Activated T-cell treated with anti-CD3 and anti-CD28 coated beads, Interleukin-2, amount 50 U/mL, for 72 hours (primary cell): ENCODE measurements at regions not wholly inside any gene's neighbourhood (a gene's known extent, or its start where the extent isn't known, plus 50 kb on each side); places are given as distances from the start of the nearest gene placed in this dataset.
"Not testable (repeated sequence)": the region's sequence is repeated elsewhere in the genome, so short reads cannot be mapped to it uniquely, and the experiment has no call there.

ENCODE experiments used
- ATAC-seq, 2 donors: fragments of 150-1000 bp; cut with Tn5 transposase; replicated peaks in 1 of 2; 2 replicates each; pipeline ENCODE4 v1.10.0; 2021; ENCODE audit warnings: moderate library complexity in 2 of 2, mild to moderate bottlenecking in 1 of 2
- DNase-seq, 2 donors: peaks; one replicate each; pipeline ENCODE4 v3.0.0; 2021 to 2022; ENCODE audit warnings: mixed read lengths in 1 of 2
- H3K27ac Mint-ChIP-seq: one replicate; pipeline ENCODE4 v1.8.0; 2022; ENCODE audit warnings: mild to moderate bottlenecking, moderate library complexity, mixed read lengths
- H3K27me3 Mint-ChIP-seq: one replicate; pipeline ENCODE4 v1.8.0; 2022; ENCODE audit warnings: low read depth, mixed read lengths
- H3K36me3 Mint-ChIP-seq, 2 donors: one replicate each; pipeline ENCODE4 v1.8.0; 2022; ENCODE audit warnings: mixed read lengths in 2 of 2, mild to moderate bottlenecking in 1 of 2; ENCODE audit not compliant: insufficient read depth in 2 of 2
- H3K4me1 Mint-ChIP-seq: one replicate; pipeline ENCODE4 v1.8.0; 2022; ENCODE audit warnings: low read depth, mixed read lengths
- H3K4me3 Mint-ChIP-seq, 2 donors: one replicate each; pipeline ENCODE4 v1.8.0; 2022; ENCODE audit warnings: mild to moderate bottlenecking in 2 of 2, mixed read lengths in 2 of 2, moderate library complexity in 2 of 2
- H3K9me3 Mint-ChIP-seq, 2 donors: one replicate each; pipeline ENCODE4 v1.8.0; 2022; ENCODE audit warnings: mixed read lengths in 2 of 2

DNA sequence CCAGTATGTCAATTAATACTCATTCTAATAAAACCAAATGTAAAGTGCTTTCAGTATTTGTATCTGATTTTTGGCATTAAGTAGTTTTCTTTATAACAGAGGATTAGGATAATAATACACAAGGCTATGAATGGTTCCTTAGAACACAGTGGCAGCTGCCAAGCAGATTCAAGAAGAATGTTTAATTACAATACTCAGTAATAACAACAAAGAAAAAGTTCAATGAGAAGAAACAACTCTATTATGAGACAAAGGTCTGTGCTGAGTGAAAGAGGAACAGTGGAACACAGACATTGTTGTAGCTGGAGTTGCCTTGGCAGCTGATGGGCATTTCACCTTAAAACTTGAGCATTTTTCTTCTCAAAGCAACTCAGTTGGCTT lies 502.6 kb upstream of the NR3C2 start:
- Mint-ChIP-seq H3K27ac (no peak overlapping the region), H3K36me3 (no peaks in the 10 kb centered on the region)

DNA sequence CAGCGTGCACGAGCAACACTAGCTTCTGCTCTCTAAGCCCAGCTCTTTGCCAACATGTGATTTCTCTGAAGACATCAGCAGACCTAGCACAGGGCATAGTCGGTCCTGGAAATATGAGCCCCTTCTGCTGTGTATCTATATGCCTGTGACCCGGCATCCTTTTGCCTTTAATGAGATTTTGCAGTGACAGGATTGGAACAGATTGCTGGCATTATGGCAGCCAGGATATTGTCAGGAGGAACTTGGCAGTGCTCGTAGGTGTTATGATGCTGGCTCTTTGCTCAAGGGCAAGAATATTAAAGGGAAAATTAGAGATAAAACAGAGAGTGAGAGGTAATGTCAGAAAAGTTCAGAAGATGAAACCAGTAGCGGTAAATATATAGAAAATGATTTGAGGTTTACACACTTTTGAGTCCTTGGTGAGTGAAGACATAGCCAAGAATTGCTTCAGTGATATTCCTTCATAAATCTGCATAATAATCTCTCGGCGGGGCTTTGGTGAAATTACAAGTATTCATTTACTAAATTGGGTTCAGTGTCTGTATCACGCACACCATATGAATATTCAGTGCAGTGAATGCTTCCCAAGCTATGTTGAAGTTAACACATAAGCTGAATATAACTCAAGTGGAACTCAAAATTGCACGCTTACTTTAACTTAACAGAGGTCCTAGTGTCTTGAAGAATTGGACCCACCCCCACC lies 502.1 kb upstream of the NR3C2 start:
- DNase-seq (no peak), ATAC-seq (no peak)
- H3K9me3 Mint-ChIP-seq, result peaks cover 0 to 7% of the 10 kb centered on the region in 2 donors
- no peaks in the 10 kb centered on the region for H3K36me3 Mint-ChIP-seq
- no peak overlapping the region for H3K4me3 Mint-ChIP-seq
- no peak overlapping the region for H3K27ac Mint-ChIP-seq
- no peaks in the 10 kb centered on the region for H3K4me1 Mint-ChIP-seq
- H3K27me3 Mint-ChIP-seq, result no peaks in the 10 kb centered on the region

More for the DNA sequence above, 502.6 kb upstream of the NR3C2 start:
- ATAC-seq (no peak), DNase-seq (no peak)
- no peak overlapping the region for H3K4me3 Mint-ChIP-seq
- H3K9me3 Mint-ChIP-seq, result peaks cover 0 to 7% of the 10 kb centered on the region in 2 donors
- H3K4me1 Mint-ChIP-seq, result no peaks in the 10 kb centered on the region
- no peaks in the 10 kb centered on the region for H3K27me3 Mint-ChIP-seq

DNA sequence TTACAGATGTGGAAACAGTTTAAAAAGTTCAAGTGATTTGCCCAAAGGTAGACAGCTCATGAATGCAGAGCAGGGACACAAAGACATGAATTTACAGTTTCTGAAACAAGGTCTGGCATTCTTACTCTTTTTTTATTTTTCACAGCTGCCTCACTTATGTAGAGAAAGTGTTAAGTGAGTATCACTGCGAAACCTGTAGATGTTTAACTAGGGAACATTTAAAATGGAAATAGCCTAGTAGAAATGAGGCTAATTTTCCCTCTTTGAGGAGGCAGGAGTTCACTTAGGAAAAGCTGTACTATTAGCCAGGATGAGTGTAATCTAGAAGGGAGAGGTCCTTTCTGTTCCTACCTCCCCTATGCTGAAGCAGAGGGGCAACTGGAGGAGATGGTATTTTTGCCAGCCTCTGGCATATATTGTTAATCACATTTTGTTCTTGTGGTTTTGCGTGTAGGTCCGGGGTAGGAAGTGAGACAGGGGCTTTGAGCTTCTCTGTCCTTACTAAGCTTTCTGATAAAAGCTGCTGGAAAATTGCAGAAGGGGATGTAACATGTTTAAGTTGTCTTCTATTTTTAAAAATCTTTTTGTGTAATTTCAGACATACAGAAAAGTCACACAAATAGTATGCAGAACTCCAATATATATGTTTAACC lies 492.8 kb upstream of the NR3C2 start:
- Mint-ChIP-seq H3K27me3 (no peaks in the 10 kb centered on the region), H3K4me1 (no peaks in the 10 kb centered on the region), H3K27ac (no peak overlapping the region), H3K9me3 (peaks cover 14 to 17% of the 10 kb centered on the region in 2 donors), H3K4me3 (no peak overlapping the region), H3K36me3 (peaks cover 2% of the 10 kb centered on the region in 2 donors)
- no peak for ATAC-seq
- DNase-seq, result no peak

DNA sequence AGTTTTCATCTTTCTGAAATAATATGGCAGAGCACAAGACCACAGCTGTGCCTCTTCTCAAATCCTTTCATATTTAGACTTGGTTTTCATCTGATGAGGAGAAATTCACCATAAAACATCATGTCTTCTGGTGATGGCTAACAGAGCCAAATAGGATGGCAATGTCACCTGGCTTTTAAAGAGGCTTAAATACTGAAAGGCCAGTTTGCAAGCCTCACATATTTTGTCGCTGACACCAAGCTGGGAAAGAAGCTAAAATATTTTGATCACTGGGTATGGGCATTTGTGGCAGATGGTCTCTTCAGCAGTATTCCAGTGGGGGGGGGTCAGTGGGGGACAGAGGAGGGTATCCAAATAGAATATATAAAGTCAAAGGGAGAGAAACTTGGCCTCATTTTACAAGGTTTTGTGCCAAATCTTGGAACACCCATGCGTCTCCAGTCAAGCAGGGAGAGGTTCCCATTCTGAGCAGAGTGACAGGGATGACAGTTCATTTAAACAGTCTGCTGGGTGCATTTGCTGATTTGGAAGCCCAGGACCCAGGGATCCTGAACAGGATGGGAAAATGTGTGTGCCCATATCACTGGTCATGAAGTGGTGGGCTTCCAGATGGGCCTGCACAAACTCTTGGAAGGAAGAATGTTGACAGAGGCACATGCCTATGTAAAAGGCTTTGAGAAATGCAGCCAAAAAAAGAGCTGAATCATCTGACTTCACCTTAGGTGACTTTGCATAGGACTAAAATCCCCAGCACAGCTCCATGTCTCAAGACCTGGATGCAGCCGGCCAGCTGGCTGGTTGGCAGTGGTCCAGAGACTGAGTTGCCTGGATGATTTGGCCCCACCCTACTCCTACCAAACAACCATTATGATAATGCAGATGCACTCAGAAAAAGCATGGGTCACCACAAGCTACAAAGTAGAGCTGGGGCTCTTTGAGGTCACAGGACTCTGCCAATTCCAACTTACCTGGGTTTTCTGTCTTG lies 484.4 kb upstream of the NR3C2 start:
- no peak overlapping the region for H3K27ac Mint-ChIP-seq
- ATAC-seq, result no peak
- no peak overlapping the region for H3K4me3 Mint-ChIP-seq
- H3K27me3 Mint-ChIP-seq, result no peaks in the 10 kb centered on the region
- H3K4me1 Mint-ChIP-seq, result no peaks in the 10 kb centered on the region
- H3K9me3 Mint-ChIP-seq, result peaks cover 9 to 13% of the 10 kb centered on the region in 2 donors
- DNase-seq, result no peak
- peaks cover 2 to 3% of the 10 kb centered on the region in 2 donors for H3K36me3 Mint-ChIP-seq

DNA sequence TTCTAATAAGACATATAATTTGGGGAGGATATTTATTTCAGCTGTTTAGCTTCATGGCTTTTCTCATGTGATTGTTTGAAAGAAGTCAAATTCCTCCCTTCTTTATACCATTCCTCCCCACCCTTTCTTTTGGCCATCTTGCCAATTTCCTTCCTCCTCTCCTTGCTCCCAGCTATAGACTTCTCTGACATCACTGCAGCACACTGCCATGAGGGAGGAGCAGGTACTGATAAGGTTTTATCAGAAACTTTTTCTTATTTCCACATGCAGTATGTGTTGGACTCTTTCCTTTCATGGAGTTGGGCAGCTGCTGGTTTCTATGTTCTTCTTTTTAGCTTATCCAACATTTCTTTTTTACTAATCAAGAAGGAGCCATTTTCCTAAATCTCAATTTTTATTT lies 481.7 kb upstream of the NR3C2 start:
- Mint-ChIP-seq H3K36me3 (no peaks in the 10 kb centered on the region), H3K27me3 (no peaks in the 10 kb centered on the region), H3K27ac (no peak overlapping the region), H3K4me1 (no peaks in the 10 kb centered on the region), H3K9me3 (peaks cover 0 to 2% of the 10 kb centered on the region in 2 donors), H3K4me3 (no peak overlapping the region)
- no peak for DNase-seq
- ATAC-seq, result no peak

DNA sequence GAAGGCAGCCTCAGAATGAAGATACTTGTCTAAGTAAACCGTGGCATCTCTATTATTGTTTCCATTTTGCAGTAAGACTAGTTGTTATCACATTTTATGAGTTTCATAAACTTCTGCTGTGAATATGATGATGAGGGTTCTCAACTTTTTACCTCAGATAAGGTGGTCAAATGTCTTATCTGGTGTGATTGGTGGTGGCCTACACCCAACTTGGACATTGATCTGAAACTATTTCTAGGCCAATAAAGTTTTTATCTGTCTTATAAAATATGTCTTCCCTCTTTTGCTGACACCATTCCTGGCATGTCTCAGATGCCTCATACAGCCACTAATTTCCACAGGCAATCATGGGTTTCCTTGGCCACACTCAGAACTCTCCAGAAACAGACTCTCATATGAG lies 480.3 kb upstream of the NR3C2 start:
- Mint-ChIP-seq H3K27ac (no peak overlapping the region), H3K27me3 (no peaks in the 10 kb centered on the region), H3K36me3 (no peaks in the 10 kb centered on the region), H3K9me3 (no peaks in the 10 kb centered on the region), H3K4me1 (no peaks in the 10 kb centered on the region), H3K4me3 (no peak overlapping the region)
- DNase-seq (no peak), ATAC-seq (no peak)

DNA sequence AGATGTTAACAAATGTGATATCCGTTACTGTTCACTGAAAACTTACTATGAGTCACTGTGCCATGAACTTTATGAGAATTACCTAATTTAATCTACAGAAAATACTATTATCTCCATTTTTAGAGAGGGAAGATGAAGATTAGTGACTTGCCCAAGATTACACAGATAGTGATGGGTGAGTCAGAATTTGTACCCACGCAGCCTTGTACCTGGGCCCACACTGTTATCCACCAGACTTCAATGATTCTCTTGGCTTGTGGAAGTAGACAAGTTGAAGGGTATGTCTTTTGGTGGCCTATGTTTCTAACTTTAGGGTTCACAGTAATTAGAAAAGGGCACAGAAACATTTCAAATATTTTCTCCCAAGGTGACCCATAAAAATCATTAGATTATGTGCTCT lies 472.5 kb upstream of the NR3C2 start:
- no peaks in the 10 kb centered on the region for H3K36me3 Mint-ChIP-seq
- H3K4me3 Mint-ChIP-seq, result no peak overlapping the region
- ATAC-seq (no peak), DNase-seq (no peak)
- H3K9me3 Mint-ChIP-seq, result peaks cover 0 to 5% of the 10 kb centered on the region in 2 donors
- H3K27me3 Mint-ChIP-seq, result no peaks in the 10 kb centered on the region
- H3K27ac Mint-ChIP-seq, result no peak overlapping the region
- H3K4me1 Mint-ChIP-seq, result no peaks in the 10 kb centered on the region

DNA sequence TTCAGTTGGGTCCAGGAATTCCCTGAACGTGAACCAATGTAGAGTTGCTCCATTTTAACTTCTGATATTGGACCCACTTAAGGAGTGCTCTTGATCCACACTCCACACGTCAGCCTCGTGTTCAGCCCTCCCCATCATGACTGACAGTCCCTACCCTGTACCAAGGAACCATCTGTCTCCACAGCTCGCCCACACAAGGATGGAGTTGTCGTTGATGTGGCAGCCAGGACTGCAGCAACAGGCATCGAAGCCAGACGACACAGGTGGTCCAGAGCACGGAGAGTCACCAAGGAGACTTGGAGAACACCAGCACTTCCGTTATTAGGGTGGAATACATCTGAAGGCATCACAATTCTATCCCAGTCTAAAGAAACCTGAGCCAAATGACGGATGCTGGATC lies 472.1 kb upstream of the NR3C2 start:
- no peak for DNase-seq
- no peak for ATAC-seq
- no peaks in the 10 kb centered on the region for H3K4me1 Mint-ChIP-seq
- H3K36me3 Mint-ChIP-seq, result no peaks in the 10 kb centered on the region
- no peak overlapping the region for H3K4me3 Mint-ChIP-seq
- no peak overlapping the region for H3K27ac Mint-ChIP-seq
- no peaks in the 10 kb centered on the region for H3K27me3 Mint-ChIP-seq
- peaks cover 0 to 5% of the 10 kb centered on the region in 2 donors for H3K9me3 Mint-ChIP-seq

DNA sequence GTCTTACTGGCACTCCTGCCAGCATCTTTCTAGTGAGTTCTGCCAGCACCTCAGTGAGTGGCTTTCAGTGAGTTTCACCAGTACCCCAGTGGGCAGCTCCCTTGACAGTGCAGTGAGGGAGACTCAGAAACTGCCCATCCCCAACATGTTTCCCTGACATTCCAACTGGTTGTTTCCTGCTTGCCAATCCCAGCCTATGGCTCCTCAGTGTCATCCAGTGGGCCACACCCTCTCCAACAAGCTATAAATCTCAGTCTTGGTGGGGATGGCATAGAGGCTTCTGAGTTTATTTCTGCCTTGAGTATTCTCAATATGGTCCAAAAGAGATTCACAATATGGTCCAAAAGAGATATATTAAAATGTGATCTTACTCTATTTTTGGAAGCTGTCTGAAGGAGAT lies 461.2 kb upstream of the NR3C2 start:
- DNase-seq (no peak), ATAC-seq (no peak)
- peaks cover 3 to 6% of the 10 kb centered on the region in 2 donors for H3K36me3 Mint-ChIP-seq
- no peak overlapping the region for H3K4me3 Mint-ChIP-seq
- peaks cover 7 to 8% of the 10 kb centered on the region in 2 donors for H3K9me3 Mint-ChIP-seq
- no peak overlapping the region for H3K27ac Mint-ChIP-seq
- H3K27me3 Mint-ChIP-seq, result no peaks in the 10 kb centered on the region
- H3K4me1 Mint-ChIP-seq, result no peaks in the 10 kb centered on the region

DNA sequence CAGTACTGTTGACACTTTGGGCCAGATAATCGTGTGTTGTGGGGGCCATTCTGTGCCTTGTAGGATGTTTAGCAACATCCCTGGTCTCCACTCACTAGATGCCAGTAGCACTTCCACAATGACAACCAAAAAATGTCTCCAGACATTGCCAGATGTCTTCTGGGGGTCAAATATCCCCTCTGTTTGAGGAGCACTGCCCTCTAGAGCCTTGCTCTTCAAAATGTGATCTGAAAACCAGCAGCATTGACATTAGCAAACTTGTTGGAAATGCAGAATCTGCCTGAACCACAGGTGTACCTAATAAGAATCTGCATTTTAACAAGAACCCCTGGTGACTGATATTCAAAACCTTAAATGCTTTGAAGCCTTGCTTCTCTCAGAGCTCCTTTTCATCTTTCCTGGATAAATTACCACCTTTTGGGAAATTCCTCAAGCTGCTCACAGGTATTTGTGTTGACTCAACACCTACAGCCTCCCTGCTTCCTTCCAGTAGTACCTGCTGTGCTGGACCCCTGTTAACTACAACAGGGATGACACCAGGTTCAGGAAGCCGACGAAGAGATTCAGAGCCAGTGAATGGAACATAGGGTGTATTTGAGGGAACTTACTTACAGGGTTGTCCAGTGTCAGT lies 459.0 kb upstream of the NR3C2 start:
- no peaks in the 10 kb centered on the region for H3K4me1 Mint-ChIP-seq
- no peak overlapping the region for H3K4me3 Mint-ChIP-seq
- peaks cover 8 to 12% of the 10 kb centered on the region in 2 donors for H3K9me3 Mint-ChIP-seq
- ATAC-seq, result no peak
- no peak overlapping the region for H3K27ac Mint-ChIP-seq
- peaks cover 3 to 7% of the 10 kb centered on the region in 2 donors for H3K36me3 Mint-ChIP-seq
- no peaks in the 10 kb centered on the region for H3K27me3 Mint-ChIP-seq
- no peak for DNase-seq

DNA sequence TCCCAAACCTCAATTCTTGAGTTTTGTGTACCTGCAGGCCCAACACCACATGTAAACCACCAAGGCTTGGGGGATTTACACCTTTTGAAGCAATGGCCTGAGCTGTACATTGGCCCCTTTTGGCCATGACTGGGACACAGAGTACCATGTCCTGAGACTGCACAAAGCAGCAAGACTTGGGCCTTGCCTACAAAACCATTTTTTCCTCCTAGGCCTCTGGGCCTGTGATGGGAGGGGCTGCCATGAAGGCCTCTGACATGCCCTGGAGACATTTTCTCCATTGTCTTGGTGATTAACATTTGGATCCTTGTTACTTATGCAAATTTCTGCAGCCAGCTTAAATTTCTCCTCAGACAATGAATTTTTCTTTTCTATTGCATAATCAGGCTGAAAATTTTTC lies 455.9 kb upstream of the NR3C2 start:
- not testable (repeated sequence) for H3K27me3 Mint-ChIP-seq, H3K36me3 Mint-ChIP-seq, H3K4me3 Mint-ChIP-seq, H3K27ac Mint-ChIP-seq, H3K4me1 Mint-ChIP-seq, ATAC-seq, DNase-seq
- H3K9me3 Mint-ChIP-seq, result peaks cover 8 to 17% of the 10 kb centered on the region in 2 donors

DNA sequence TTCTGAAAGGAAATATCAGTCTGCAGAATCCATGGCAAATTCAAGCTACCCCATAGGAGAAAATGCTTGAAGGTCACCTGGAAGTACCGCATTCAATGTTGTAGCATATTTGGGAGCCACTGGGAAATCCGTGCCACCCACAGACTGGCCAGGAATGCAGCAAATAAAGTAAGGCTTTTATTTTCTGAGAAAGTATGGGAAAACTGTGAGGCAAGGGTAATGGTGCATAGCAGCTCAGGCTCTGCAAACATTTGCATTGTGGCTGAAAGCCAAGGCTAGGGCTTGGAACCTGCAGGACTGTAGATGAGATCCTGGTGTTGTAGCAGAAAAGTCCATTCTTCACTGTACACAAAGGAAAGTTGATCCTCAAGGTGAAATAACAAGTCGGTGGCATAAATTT lies 450.9 kb upstream of the NR3C2 start:
- Mint-ChIP-seq H3K4me1 (no peaks in the 10 kb centered on the region), H3K9me3 (peaks cover 1 to 10% of the 10 kb centered on the region in 2 donors), H3K4me3 (no peak overlapping the region), H3K27me3 (no peaks in the 10 kb centered on the region), H3K36me3 (no peaks in the 10 kb centered on the region), H3K27ac (no peak overlapping the region)
- no peak for ATAC-seq
- DNase-seq, result no peak

DNA sequence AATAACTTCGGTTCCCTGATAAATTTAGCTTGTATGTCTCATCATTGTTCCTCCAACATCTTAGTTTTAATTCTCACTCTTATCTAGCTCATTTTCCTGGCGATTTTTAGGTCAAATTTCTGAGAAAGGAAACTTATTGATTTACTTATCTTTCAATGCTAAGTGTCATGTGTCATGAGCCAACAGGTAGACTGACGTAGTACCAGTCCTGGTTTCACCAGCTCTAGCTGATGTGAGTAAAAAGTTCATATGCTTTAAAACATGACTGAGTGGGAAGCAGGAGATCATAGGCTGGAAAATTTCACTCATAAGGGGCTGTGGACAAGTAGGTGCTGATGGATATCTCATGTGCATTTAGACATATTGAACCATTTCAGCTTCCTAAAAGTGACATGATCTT lies 441.7 kb upstream of the NR3C2 start:
- Mint-ChIP-seq H3K4me1 (no peaks in the 10 kb centered on the region), H3K27me3 (peaks cover 10% of the 10 kb centered on the region), H3K27ac (no peak overlapping the region), H3K4me3 (no peak overlapping the region), H3K9me3 (peaks cover 1 to 4% of the 10 kb centered on the region in 2 donors), H3K36me3 (no peaks in the 10 kb centered on the region)
- DNase-seq (no peak), ATAC-seq (no peak)
